ENCODE measurements at regions not wholly inside any gene's neighbourhood (a gene's known extent, or its start where the extent isn't known, plus 50 kb on each side); places are given as distances from the start of the nearest gene placed in this dataset.

GRCh38 chr18:29925566-29925965 is 1117.0 kb downstream of the DSC3 start:
- no peak for ATAC-seq (ENCODE audit: low read depth)
- Mint-ChIP-seq H3K4me3 (no peak overlapping the region), H3K36me3 (ENCODE audit: low read depth) (no peaks in the 10 kb centered on the region), H3K9me3 (peaks cover 4% of the 10 kb centered on the region), H3K4me1 (no peaks in the 10 kb centered on the region), H3K27ac (no peak overlapping the region), H3K27me3 (no peaks in the 10 kb centered on the region)
- no peak for TF ChIP-seq CTCF (IDR thresholded peaks at IDR 0.05)
- intact Hi-C loops (cut with micrococcal nuclease): no loop called here
- ChIA-PET POLR2A (no interaction called here), CTCF (no interaction called here)
- no peak for DNase-seq

- intact Hi-C loops (cut with micrococcal nuclease): no loop called here
- H3K27ac Mint-ChIP-seq: no peak overlapping the region
- TF ChIP-seq CTCF (IDR thresholded peaks at IDR 0.05): no peak
- CTCF ChIA-PET: no interaction called here
- POLR2A ChIA-PET: no interaction called here
- no peaks in the 10 kb centered on the region for H3K36me3 Mint-ChIP-seq (ENCODE audit: low read depth)
- H3K9me3 Mint-ChIP-seq: peaks cover 4% of the 10 kb centered on the region
- H3K4me1 Mint-ChIP-seq: no peaks in the 10 kb centered on the region
- no peak for ATAC-seq (ENCODE audit: low read depth)
- H3K4me3 Mint-ChIP-seq: no peak overlapping the region
- DNase-seq: no peak
- H3K27me3 Mint-ChIP-seq: no peaks in the 10 kb centered on the region
Measured at GRCh38 chr18:29912351-29912750, 1130.2 kb downstream of the DSC3 start.

GRCh38 chr18:29892960-29893558 is 1149.5 kb downstream of the DSC3 start:
- no peaks in the 10 kb centered on the region for H3K4me1 Mint-ChIP-seq
- no peak for TF ChIP-seq CTCF (IDR thresholded peaks at IDR 0.05)
- ChIA-PET CTCF (no interaction called here), POLR2A (no interaction called here)
- ATAC-seq (ENCODE audit: low read depth): no peak
- H3K36me3 Mint-ChIP-seq (ENCODE audit: low read depth): no peaks in the 10 kb centered on the region
- no peak overlapping the region for H3K27ac Mint-ChIP-seq
- peaks cover 5% of the 10 kb centered on the region for H3K9me3 Mint-ChIP-seq
- H3K27me3 Mint-ChIP-seq: no peaks in the 10 kb centered on the region
- no peak for DNase-seq
- no peak overlapping the region for H3K4me3 Mint-ChIP-seq
- intact Hi-C loops (cut with micrococcal nuclease): no loop called here

- H3K4me1 Mint-ChIP-seq: no peaks in the 10 kb centered on the region
- POLR2A ChIA-PET: no interaction called here
- no peak for ATAC-seq (ENCODE audit: low read depth)
Measured at GRCh38 chr18:29883114-29883513, 1159.4 kb downstream of the DSC3 start.

GRCh38 chr18:29882620-29883019 is 1159.9 kb downstream of the DSC3 start:
- Mint-ChIP-seq H3K4me1 (no peaks in the 10 kb centered on the region), H3K4me3 (no peak overlapping the region), H3K36me3 (ENCODE audit: low read depth) (no peaks in the 10 kb centered on the region), H3K9me3 (no peaks in the 10 kb centered on the region), H3K27me3 (no peaks in the 10 kb centered on the region), H3K27ac (no peak overlapping the region)
- intact Hi-C loops (cut with micrococcal nuclease): no loop called here
- no peak for DNase-seq
- CTCF ChIA-PET: no interaction called here
- no peak for ATAC-seq (ENCODE audit: low read depth)
- TF ChIP-seq CTCF (IDR thresholded peaks at IDR 0.05): no peak
- POLR2A ChIA-PET: no interaction called here

More at GRCh38 chr18:29883114-29883513, 1159.4 kb downstream of the DSC3 start:
- DNase-seq: no peak
- TF ChIP-seq CTCF (IDR thresholded peaks at IDR 0.05): no peak
- Mint-ChIP-seq H3K4me3 (no peak overlapping the region), H3K27me3 (no peaks in the 10 kb centered on the region), H3K27ac (no peak overlapping the region), H3K36me3 (ENCODE audit: low read depth) (no peaks in the 10 kb centered on the region), H3K9me3 (no peaks in the 10 kb centered on the region)
- CTCF ChIA-PET: no interaction called here
- intact Hi-C loops (cut with micrococcal nuclease): no loop called here
